ENCODE measurements at regions not wholly inside any gene's neighbourhood (a gene's known extent, or its start where the extent isn't known, plus 50 kb on each side); places are given as distances from the start of the nearest gene placed in this dataset.
"Not testable (repeated sequence)": the region's sequence is repeated elsewhere in the genome, so short reads cannot be mapped to it uniquely, and the experiment has no call there.

DNA sequence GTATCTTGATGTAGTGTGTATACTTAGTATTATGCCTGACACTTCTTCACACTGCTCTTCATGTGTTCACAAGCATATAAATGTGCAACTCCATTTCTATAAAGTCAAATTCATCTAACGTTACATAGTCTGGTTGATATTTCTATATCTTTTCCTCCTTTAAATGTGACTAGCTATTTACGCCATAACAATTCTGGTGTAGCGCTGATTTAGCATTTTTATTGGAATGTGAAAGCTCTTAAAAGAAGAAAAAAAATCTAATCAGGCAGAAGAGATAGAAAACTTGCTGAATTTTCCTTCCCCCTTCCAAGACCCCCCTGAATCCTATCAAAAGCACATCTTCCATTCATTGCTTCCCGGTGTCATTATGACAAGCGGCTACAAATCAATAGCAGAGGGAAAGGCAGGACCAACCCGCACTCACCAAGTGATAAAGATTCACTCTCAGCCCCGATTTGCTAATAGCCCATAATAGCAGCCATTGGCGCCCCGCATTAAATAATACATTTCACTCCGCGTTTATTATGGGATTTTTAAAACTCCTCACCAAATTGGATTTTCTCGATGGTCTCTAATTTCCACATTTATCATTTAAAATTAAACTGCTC lies 299.5 kb upstream of the PMFBP1 start:
- H3K27ac ChIP-seq (ENCODE audit: low read length), result no peak overlapping the region
- no peaks in the 10 kb centered on the region for H3K4me1 ChIP-seq (ENCODE audit: insufficient read depth, low read length)
- no peaks in the 10 kb centered on the region for H3K9me3 ChIP-seq (ENCODE audit: insufficient read depth, low read depth, low read length)
- no peak overlapping the region for H3K9ac ChIP-seq (ENCODE audit: low read depth, low read length)
- no peaks in the 10 kb centered on the region for H3K27me3 ChIP-seq (ENCODE audit: insufficient read depth, low read length)
- no peak overlapping the region for H3K4me3 ChIP-seq (ENCODE audit: low read length)
- H3K36me3 ChIP-seq (ENCODE audit: insufficient read depth, low read depth, low read length), result no peaks in the 10 kb centered on the region

DNA sequence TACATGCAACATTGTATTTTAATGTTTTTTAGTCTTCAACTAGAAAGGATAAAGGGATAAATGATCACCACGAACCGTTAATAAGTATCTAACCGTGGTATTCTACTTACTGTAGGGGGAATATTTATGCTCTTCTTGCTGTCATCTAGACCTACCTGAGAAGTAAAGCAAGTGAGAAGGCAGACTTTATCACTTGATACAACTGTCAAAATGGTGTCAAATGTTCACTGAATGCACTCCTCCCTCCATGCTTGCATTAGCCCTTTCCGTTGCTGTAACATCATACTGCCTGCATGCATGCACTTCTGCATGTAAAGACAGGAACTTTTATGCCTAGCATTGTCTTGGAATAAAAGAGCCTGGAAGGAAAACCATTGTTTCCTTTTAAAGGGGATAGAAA lies 298.6 kb upstream of the PMFBP1 start:
- no peaks in the 10 kb centered on the region for H3K36me3 ChIP-seq (ENCODE audit: insufficient read depth, low read depth, low read length)
- H3K4me1 ChIP-seq (ENCODE audit: insufficient read depth, low read length), result no peaks in the 10 kb centered on the region
- H3K4me3 ChIP-seq (ENCODE audit: low read length), result no peak overlapping the region
- H3K9ac ChIP-seq (ENCODE audit: low read depth, low read length), result no peak overlapping the region
- no peaks in the 10 kb centered on the region for H3K9me3 ChIP-seq (ENCODE audit: insufficient read depth, low read depth, low read length)
- no peak overlapping the region for H3K27ac ChIP-seq (ENCODE audit: low read length)
- no peaks in the 10 kb centered on the region for H3K27me3 ChIP-seq (ENCODE audit: insufficient read depth, low read length)

- Histone ChIP-seq H3K9me3 (ENCODE audit: insufficient read depth, low read depth, low read length) (no peaks in the 10 kb centered on the region), H3K27ac (ENCODE audit: low read length) (no peak overlapping the region), H3K4me3 (ENCODE audit: low read length) (no peak overlapping the region), H3K27me3 (ENCODE audit: insufficient read depth, low read length) (no peaks in the 10 kb centered on the region), H3K9ac (ENCODE audit: low read depth, low read length) (no peak overlapping the region), H3K36me3 (ENCODE audit: insufficient read depth, low read depth, low read length) (no peaks in the 10 kb centered on the region), H3K4me1 (ENCODE audit: insufficient read depth, low read length) (no peaks in the 10 kb centered on the region)
These were observed 298.0 kb upstream of the PMFBP1 start for GRCh38 chr16:72469932-72470331.

DNA sequence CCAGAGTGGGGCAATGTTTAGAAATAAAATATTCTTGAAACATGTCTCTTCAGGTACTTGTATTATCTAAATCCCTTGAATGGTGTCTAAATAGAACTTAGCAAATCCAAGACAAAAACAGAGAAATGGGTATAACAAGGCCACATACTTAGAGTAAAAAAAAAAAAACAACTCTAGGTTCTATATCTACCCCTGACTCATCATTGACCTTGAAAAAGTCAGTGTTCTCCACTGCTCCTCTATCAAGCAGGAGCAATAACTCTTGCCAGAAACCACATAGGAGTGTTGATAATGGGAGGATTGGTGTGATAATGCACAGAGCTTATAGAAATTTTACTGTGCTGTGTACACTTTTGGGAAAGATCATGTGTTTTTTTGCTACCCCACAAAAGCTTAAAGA lies 296.6 kb upstream of the PMFBP1 start:
- Histone ChIP-seq H3K4me1 (ENCODE audit: insufficient read depth, low read length) (no peaks in the 10 kb centered on the region), H3K4me3 (ENCODE audit: low read length) (no peak overlapping the region), H3K9ac (ENCODE audit: low read depth, low read length) (no peak overlapping the region), H3K27ac (ENCODE audit: low read length) (no peak overlapping the region), H3K36me3 (ENCODE audit: insufficient read depth, low read depth, low read length) (no peaks in the 10 kb centered on the region), H3K27me3 (ENCODE audit: insufficient read depth, low read length) (no peaks in the 10 kb centered on the region), H3K9me3 (ENCODE audit: insufficient read depth, low read depth, low read length) (no peaks in the 10 kb centered on the region)

- H3K4me3 ChIP-seq (ENCODE audit: low read length), result no peak overlapping the region
- no peak overlapping the region for H3K9ac ChIP-seq (ENCODE audit: low read depth, low read length)
- no peak overlapping the region for H3K27ac ChIP-seq (ENCODE audit: low read length)
- H3K9me3 ChIP-seq (ENCODE audit: insufficient read depth, low read depth, low read length), result no peaks in the 10 kb centered on the region
- H3K4me1 ChIP-seq (ENCODE audit: insufficient read depth, low read length), result no peaks in the 10 kb centered on the region
- no peaks in the 10 kb centered on the region for H3K36me3 ChIP-seq (ENCODE audit: insufficient read depth, low read depth, low read length)
- H3K27me3 ChIP-seq (ENCODE audit: insufficient read depth, low read length), result no peaks in the 10 kb centered on the region
These were observed 295.3 kb upstream of the PMFBP1 start for GRCh38 chr16:72467157-72467759.

DNA sequence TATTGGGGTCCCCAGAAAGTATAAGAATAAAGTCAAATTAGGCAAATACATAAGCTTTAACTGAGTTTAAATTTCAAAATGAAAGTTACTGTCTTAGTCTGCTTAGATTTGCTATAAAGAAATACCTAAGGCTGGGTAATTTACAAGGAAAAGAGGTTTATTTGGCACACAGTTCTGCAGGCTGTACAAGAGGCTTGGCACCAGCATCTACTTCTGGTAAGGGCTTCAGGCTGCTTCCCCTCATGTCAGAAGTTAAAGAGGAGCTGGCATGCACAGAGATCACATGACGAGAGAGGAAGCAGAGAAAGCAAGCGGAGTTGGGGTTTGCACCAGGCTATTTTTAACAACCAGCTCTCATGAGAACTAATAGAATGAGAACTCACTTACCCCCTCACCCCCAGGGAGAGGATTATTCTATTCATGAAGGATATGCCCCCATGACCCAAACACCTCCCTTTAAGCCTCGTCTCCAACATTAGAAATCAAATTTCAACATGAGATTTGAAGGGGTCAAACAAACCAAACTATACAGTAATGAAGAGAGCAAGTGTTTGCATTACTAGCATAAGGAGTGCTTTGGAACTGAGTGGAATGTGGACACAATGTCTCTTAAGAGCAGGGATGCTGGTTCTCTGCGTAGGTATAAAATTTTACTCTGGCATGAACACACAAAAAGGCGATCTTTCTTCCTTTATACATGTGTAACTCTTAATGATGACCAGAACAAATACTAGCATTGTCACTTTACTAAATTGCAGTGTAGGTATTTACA lies 292.8 kb upstream of the PMFBP1 start:
- Histone ChIP-seq H3K4me3 (ENCODE audit: low read length) (no peak overlapping the region), H3K36me3 (ENCODE audit: insufficient read depth, low read depth, low read length) (no peaks in the 10 kb centered on the region), H3K27me3 (ENCODE audit: insufficient read depth, low read length) (no peaks in the 10 kb centered on the region), H3K27ac (ENCODE audit: low read length) (no peak overlapping the region), H3K4me1 (ENCODE audit: insufficient read depth, low read length) (no peaks in the 10 kb centered on the region), H3K9ac (ENCODE audit: low read depth, low read length) (no peak overlapping the region), H3K9me3 (ENCODE audit: insufficient read depth, low read depth, low read length) (no peaks in the 10 kb centered on the region)

DNA sequence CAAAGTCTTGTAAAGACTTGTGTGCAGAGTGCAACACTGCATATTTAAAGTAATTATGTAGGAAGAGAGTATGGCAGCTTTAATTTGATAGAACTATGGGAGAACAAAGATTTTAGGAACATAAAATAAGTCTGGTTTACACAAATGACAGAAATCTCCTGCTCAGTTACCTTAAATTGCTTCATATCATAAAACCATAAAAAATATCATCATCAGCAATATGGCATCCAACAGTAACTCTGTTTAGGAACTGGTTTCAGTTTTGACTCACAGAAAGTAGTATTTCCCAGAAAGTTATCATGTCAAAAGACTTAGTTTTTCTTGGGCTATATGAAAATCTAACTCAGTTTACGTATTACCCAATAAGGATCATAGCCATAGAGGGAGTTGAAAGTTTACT lies 292.1 kb upstream of the PMFBP1 start:
- Histone ChIP-seq H3K36me3 (ENCODE audit: insufficient read depth, low read depth, low read length) (no peaks in the 10 kb centered on the region), H3K9me3 (ENCODE audit: insufficient read depth, low read depth, low read length) (no peaks in the 10 kb centered on the region), H3K4me3 (ENCODE audit: low read length) (no peak overlapping the region), H3K27me3 (ENCODE audit: insufficient read depth, low read length) (no peaks in the 10 kb centered on the region), H3K4me1 (ENCODE audit: insufficient read depth, low read length) (no peaks in the 10 kb centered on the region), H3K27ac (ENCODE audit: low read length) (no peak overlapping the region), H3K9ac (ENCODE audit: low read depth, low read length) (no peak overlapping the region)

GRCh38 chr16:72458035-72458434 lies 286.1 kb upstream of the PMFBP1 start:
- Histone ChIP-seq H3K27ac (ENCODE audit: low read length) (no peak overlapping the region), H3K4me3 (ENCODE audit: low read length) (no peak overlapping the region)

GRCh38 chr16:72457243-72457940 lies 285.4 kb upstream of the PMFBP1 start:
- peaks cover 23% of the 10 kb centered on the region for H3K9me3 ChIP-seq (ENCODE audit: insufficient read depth, low read depth, low read length)
- no peaks in the 10 kb centered on the region for H3K4me1 ChIP-seq (ENCODE audit: insufficient read depth, low read length)
- H3K27ac ChIP-seq (ENCODE audit: low read length), result no peak overlapping the region
- no peaks in the 10 kb centered on the region for H3K27me3 ChIP-seq (ENCODE audit: insufficient read depth, low read length)
- no peak overlapping the region for H3K9ac ChIP-seq (ENCODE audit: low read depth, low read length)
- no peaks in the 10 kb centered on the region for H3K36me3 ChIP-seq (ENCODE audit: insufficient read depth, low read depth, low read length)
- no peak overlapping the region for H3K4me3 ChIP-seq (ENCODE audit: low read length)

More at GRCh38 chr16:72458035-72458434, 286.1 kb upstream of the PMFBP1 start:
- H3K36me3 ChIP-seq (ENCODE audit: insufficient read depth, low read depth, low read length), result no peaks in the 10 kb centered on the region
- no peak overlapping the region for H3K9ac ChIP-seq (ENCODE audit: low read depth, low read length)
- no peaks in the 10 kb centered on the region for H3K4me1 ChIP-seq (ENCODE audit: insufficient read depth, low read length)
- peaks cover 17% of the 10 kb centered on the region for H3K9me3 ChIP-seq (ENCODE audit: insufficient read depth, low read depth, low read length)
- no peaks in the 10 kb centered on the region for H3K27me3 ChIP-seq (ENCODE audit: insufficient read depth, low read length)

DNA sequence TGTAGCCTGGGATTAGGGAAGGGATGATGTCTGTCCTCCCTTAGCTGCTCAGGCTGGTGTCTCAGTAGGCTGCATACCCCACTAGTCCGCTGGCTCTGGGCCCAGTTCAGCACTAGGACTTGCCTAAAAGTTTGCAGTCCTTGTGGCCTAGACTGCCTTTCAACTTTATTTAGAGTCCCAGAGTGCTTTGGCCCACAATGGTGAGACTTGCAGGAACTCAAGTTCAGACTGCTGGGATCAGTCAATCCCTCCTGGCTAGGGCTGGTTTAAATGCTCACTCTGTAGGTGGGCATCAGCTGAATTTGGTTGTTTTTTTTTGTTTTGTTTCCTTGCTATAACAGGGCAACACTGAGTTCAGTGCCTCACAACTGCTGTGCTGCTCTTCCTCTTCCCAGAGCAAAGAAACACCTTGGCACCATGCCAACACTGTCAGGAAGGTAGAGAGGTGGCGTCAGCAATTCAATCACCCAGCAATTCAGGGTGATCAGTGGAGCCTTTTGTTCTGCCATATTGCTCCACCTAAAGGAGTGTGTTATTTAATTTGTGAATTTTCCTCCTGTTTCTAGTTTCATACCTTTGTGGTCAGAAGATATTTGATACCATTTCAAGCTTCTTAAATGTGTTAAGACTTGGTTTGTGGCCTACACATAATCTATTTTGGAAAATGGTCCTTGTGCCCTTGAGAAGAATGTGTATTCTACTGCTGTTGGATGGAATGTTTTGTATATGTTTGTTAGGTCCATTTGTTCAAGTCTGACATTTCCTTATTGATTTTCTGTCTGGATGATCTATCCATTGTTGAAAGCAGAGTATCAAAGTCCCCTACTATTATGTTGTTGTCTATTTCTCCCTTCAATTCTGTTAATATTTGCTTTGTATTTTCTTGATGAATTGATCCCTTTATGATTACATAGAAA lies 284.0 kb upstream of the PMFBP1 start:
- Histone ChIP-seq H3K36me3 (ENCODE audit: insufficient read depth, low read depth, low read length) (no peaks in the 10 kb centered on the region), H3K4me1 (ENCODE audit: insufficient read depth, low read length) (no peaks in the 10 kb centered on the region), H3K9ac (ENCODE audit: low read depth, low read length) (no peak overlapping the region), H3K27ac (ENCODE audit: low read length) (no peak overlapping the region), H3K27me3 (ENCODE audit: insufficient read depth, low read length) (no peaks in the 10 kb centered on the region), H3K9me3 (ENCODE audit: insufficient read depth, low read depth, low read length) (peaks cover 26% of the 10 kb centered on the region), H3K4me3 (ENCODE audit: low read length) (no peak overlapping the region)

DNA sequence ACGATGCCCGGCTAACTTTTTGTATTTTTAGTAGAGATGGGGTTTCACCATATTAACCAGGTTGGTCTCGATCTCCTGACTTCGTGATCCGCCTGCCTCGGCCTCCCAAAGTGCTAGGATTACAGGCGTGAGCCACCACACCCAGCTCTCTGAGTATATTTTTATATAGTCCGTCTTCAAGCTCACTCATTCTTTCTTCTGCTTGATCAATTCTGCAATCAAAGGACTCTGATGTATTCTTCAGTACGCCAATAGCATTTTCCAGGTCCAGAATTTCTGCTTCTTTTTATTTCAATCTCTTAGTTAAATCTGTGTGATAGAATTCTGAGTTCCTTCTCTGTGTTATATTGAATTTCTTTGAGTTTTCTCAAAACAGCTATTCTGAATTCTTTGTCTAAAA lies 281.9 kb upstream of the PMFBP1 start:
- not testable (repeated sequence) for H3K27me3 ChIP-seq (ENCODE audit: insufficient read depth, low read length); H3K36me3 ChIP-seq (ENCODE audit: insufficient read depth, low read depth, low read length); H3K9ac ChIP-seq (ENCODE audit: low read depth, low read length); H3K4me3 ChIP-seq (ENCODE audit: low read length); H3K4me1 ChIP-seq (ENCODE audit: insufficient read depth, low read length); H3K27ac ChIP-seq (ENCODE audit: low read length)
- peaks cover 32% of the 10 kb centered on the region for H3K9me3 ChIP-seq (ENCODE audit: insufficient read depth, low read depth, low read length)

All from iPS-20b (cell line).